Heart left ventricle (tissue), 16 donors: ENCODE measurements at regions not wholly inside any gene's neighbourhood (a gene's known extent, or its start where the extent isn't known, plus 50 kb on each side); places are given as distances from the start of the nearest gene placed in this dataset.

Experiments used
- ATAC-seq, 4 donors: fragments of 200-7000 bp; cut with Tn5 transposase; one replicate each; pipeline ENCODE4 v1.9.1; 2020 to 2022; ENCODE audit warnings: moderate library complexity in 4 of 4, mild to moderate bottlenecking in 3 of 4, moderate number of reproducible peaks in 1 of 4
- DNase-seq, 5 donors: peaks; one replicate each; pipeline ENCODE4 v3.0.0-alpha.2; 2020
- H3K27ac ChIP-seq, 12 donors: fragments of 200-600 bp; sonication (generic) in 4 of 12; one replicate each; pipeline versions ENCODE4 v1.5.0 to v1.8.0; 2016 to 2022; ENCODE audit warnings: mild to moderate bottlenecking in 2 of 12
- H3K27me3 ChIP-seq, 9 donors: fragments of 200-600 bp; sonication (generic) in 2 of 9; one replicate each; pipeline versions ENCODE4 v1.5.1 to v1.8.0; 2016 to 2022; ENCODE audit warnings: mild to moderate bottlenecking in 3 of 9
- H3K36me3 ChIP-seq, 9 donors: fragments of 200-600 bp; sonication (generic) in 2 of 9; one replicate each; pipeline versions ENCODE4 v1.5.0 to v1.8.0; 2018 to 2022; ENCODE audit warnings: mild to moderate bottlenecking in 2 of 9
- H3K4me1 ChIP-seq, 12 donors: fragments of 200-600 bp; sonication (generic) in 4 of 12; one replicate each; pipeline versions ENCODE4 v1.5.0 to v1.8.0; 2016 to 2022; ENCODE audit warnings: mild to moderate bottlenecking in 3 of 12
- H3K4me3 ChIP-seq, 12 donors: fragments of 200-600 bp; sonication (generic) in 4 of 12; one replicate each; pipeline versions ENCODE4 v1.5.0 to v1.8.0; 2017 to 2022; ENCODE audit warnings: mild to moderate bottlenecking in 9 of 12, moderate library complexity in 4 of 12
- H3K9me3 ChIP-seq, 12 donors: fragments of 200-600 bp; sonication (generic) in 4 of 12; one replicate each; pipeline versions ENCODE4 v1.5.0 to v1.8.0; 2016 to 2022; ENCODE audit warnings: mild to moderate bottlenecking in 1 of 12
- POLR2A ChIP-seq, 2 donors: fragments of 450-650 bp; IDR thresholded peaks; one replicate each; pipeline ENCODE4 v1.6.1; 2017; ENCODE audit warnings: antibody characterized with exemption in 2 of 2, mild to moderate bottlenecking in 2 of 2, moderate library complexity in 2 of 2
- WGBS, 4 donors: extraction: QIAGEN DNeasy Blood & Tissue Kit in 2 of 4; methylation state at CpG; one replicate each; pipeline versions ENCODE4 v1.1.5 to v1.1.7; 2013 to 2018; 5-methylcytosine and 5-hydroxymethylcytosine counted together
- intact Hi-C, 10 donors: fragments of 100-400 bp; cut with DNase I; formaldehyde crosslinking; loops; one replicate each; pipeline versions ENCODE4 v1.11.1 to v1.14.2; 2022
- TF ChIP-seq, protein P1 (sequence below), 12 donors: fragments of 200-600 bp; sonication (generic) in 4 of 12; IDR thresholded peaks; one replicate each; pipeline versions ENCODE4 v1.5.0 to v1.8.0; 2018 to 2022; ENCODE audit warnings: antibody characterized with exemption in 12 of 12, mild to moderate bottlenecking in 5 of 12
- donor health status: ischemic (EF 13 %, LVEDD 7.1; RV severe dilation, severe dysfunction).
- donor health status: healthy with polysubstance abuse.
- donor health status: DM: no; HTN: yes; CAD: no.
- donor health status: DM: no; HTN: no; CAD: no.
- donor health status: ischemic (EF 25% LVEDD 6.9; RV normal size, moderate dysfunction).
- donor health status: ischemic (EF 25% LVEDD 5.7; RV mildly dilated, moderate dysfunction).
- donor health status: healthy.
- donor health status: DM: yes; HTN: yes; CAD: no.
- donor health status: ischemic (EF 35%, LVEDD 5.7; RV mildly dilated, moderate dysfunction).
- donor health status: nonischemic (EF 11% LVEDD 7.7; RV severe dilation, severe dysfunction).
- donor health status: DM: yes; HTN: yes; CAD: no.
- donor health status: PGD.
- donor health status: ischemic (EF 29% LVEDD 5.4; RV normal size, mild dysfunction).
- donor health status: nonischemic (EF 23%, LVEDD 6.1; RV moderate dilation, normal function).

- TF ChIP-seq, protein P1, sequence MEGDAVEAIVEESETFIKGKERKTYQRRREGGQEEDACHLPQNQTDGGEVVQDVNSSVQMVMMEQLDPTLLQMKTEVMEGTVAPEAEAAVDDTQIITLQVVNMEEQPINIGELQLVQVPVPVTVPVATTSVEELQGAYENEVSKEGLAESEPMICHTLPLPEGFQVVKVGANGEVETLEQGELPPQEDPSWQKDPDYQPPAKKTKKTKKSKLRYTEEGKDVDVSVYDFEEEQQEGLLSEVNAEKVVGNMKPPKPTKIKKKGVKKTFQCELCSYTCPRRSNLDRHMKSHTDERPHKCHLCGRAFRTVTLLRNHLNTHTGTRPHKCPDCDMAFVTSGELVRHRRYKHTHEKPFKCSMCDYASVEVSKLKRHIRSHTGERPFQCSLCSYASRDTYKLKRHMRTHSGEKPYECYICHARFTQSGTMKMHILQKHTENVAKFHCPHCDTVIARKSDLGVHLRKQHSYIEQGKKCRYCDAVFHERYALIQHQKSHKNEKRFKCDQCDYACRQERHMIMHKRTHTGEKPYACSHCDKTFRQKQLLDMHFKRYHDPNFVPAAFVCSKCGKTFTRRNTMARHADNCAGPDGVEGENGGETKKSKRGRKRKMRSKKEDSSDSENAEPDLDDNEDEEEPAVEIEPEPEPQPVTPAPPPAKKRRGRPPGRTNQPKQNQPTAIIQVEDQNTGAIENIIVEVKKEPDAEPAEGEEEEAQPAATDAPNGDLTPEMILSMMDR (IDR thresholded peaks at IDR 0.05), result no peak
- no peak for TF ChIP-seq POLR2A (IDR thresholded peaks at IDR 0.05)
- Histone ChIP-seq H3K4me1 (no peaks in the 10 kb centered on the region), H3K9me3 (no peaks in the 10 kb centered on the region), H3K36me3 (no peaks in the 10 kb centered on the region), H3K4me3 (no peak overlapping the region), H3K27ac (no peak overlapping the region), H3K27me3 (no peaks in the 10 kb centered on the region)
- ATAC-seq, result no peak
- intact Hi-C loops, result no loop called here
- DNase-seq, result no peak
Measured at GRCh38 chr21:25281134-25281533, 326.1 kb downstream of the MRPL39 start.

DNA sequence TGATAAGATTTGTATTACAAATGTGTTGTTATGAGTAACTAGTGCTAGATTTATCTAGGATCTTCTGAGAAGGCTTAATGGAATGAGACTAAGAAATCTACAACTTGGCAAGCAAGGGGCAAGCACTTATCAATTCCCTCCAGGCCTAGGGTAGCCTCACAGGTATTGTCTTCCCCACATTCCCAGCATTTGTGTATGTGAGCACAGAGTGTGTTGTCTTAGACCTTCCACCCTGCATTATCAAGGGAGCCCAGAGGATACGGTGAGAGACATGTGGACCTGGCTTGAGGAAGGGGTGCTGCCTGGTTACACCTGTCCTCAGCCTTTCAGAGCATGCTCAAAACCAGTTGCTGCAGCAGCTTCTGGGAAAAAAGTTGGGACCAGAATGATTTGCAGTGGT is 327.2 kb downstream of the MRPL39 start:
- H3K9me3 ChIP-seq, result no peaks in the 10 kb centered on the region
- no peak for ATAC-seq
- no peak for DNase-seq
- TF ChIP-seq, protein P1 (IDR thresholded peaks at IDR 0.05), result no peak
- no peak for TF ChIP-seq POLR2A (IDR thresholded peaks at IDR 0.05)
- no peak overlapping the region for H3K4me3 ChIP-seq
- H3K4me1 ChIP-seq, result no peaks in the 10 kb centered on the region
- H3K36me3 ChIP-seq, result no peaks in the 10 kb centered on the region
- H3K27ac ChIP-seq, result no peak overlapping the region
- intact Hi-C loops, result no loop called here
- H3K27me3 ChIP-seq, result no peaks in the 10 kb centered on the region
- WGBS, 4 donors, result 58 to 65% (median 60%) methylated on average over 1 of the region's 1 CpG

DNA sequence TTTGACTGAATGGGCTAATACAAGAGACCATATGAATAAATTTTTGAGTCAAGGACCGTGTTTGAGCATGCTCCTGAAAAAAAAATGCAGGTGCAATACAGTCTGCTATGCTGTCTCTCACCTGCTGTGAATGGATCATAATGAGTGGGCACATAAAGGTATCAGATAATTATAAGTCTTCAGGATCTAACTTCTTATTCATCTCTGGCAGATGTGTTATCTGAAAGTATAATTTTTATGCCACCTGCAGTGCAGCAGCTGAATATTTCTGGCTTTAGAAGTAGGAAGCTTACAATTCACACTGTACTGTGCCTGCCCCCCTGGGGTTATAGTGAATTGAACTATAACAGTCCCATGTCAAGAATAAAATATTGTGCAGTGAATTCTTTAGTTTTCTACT is 333.3 kb downstream of the MRPL39 start:
- H3K27me3 ChIP-seq, result no peaks in the 10 kb centered on the region
- no peak overlapping the region for H3K27ac ChIP-seq
- intact Hi-C loops, result no loop called here
- 72 to 86% (median 80%) methylated on average over 1 of the region's 1 CpG for whole genome bisulfite sequencing, 4 donors
- DNase-seq (no peak), ATAC-seq (no peak)
- TF ChIP-seq POLR2A (IDR thresholded peaks at IDR 0.05), result no peak
- TF ChIP-seq, protein P1 (IDR thresholded peaks at IDR 0.05), result no peak
- peaks cover 0 to 4% (median 0%) of the 10 kb centered on the region in 12 donors for H3K9me3 ChIP-seq
- H3K36me3 ChIP-seq, result no peaks in the 10 kb centered on the region
- H3K4me3 ChIP-seq, result no peak overlapping the region
- H3K4me1 ChIP-seq, result no peaks in the 10 kb centered on the region

DNA sequence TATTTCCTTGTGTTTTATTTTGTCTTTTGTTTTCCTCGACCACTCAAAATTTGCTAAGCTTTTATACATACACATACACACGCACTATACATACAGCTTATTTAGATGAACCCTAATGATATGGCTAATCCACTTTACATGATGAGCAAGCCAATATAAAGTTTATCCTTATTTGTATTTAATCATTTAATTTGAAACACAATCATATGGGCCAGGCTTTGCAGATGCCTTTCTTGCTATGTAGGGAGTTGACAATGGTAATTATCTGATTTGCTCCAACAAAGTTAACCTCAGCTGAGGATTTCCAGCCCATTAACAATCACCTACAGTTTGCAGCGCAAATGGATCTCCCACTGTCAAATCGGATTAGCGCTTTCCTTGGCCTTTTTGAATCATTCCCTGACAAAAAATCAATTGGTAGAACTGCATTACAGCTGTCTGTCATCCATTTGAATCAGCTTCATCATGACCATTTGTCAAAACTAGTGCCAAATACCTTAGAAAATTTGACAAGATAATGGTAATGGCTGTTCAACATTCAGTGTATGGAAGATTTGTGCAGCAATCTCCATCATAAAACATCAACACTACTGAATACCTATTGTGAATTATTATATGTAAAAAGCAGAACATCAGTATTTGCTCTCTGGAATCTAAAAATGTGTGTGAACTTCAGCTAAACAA is 352.6 kb downstream of the MRPL39 start:
- Histone ChIP-seq H3K4me1 (no peaks in the 10 kb centered on the region), H3K27me3 (no peaks in the 10 kb centered on the region), H3K4me3 (no peak overlapping the region), H3K27ac (no peak overlapping the region), H3K36me3 (no peaks in the 10 kb centered on the region), H3K9me3 (no peaks in the 10 kb centered on the region)
- ATAC-seq (no peak), DNase-seq (no peak)
- intact Hi-C loops, result no loop called here
- no peak for TF ChIP-seq POLR2A (IDR thresholded peaks at IDR 0.05)
- TF ChIP-seq, protein P1 (IDR thresholded peaks at IDR 0.05), result no peak
- 87 to 91% (median 87%) methylated on average over 5 of the region's 5 CpGs for WGBS, 4 donors
